ENCODE measurements at regions not wholly inside any gene's neighbourhood (a gene's known extent, or its start where the extent isn't known, plus 50 kb on each side); places are given as distances from the start of the nearest gene placed in this dataset.

DNA sequence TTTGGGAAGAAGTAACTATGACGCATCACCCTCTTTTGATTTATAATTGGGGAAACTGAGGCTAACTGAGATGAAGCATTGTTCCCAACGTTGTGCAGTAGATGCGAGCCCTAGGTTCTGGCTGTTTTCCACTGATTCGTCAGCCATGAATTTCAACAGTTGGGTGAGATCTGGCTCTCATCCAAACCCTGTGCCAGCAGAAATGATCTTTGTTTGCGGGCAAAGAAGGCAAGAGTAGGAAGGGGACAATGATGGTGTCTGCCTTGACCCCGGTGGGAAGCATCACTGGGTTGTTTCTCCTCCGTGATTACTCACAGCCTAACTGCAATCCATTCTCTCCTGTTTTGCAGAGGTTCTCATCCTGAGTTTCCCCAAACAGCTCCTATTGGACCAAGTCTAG is 142.3 kb downstream of the MIS18A start:
- WGBS (ENCODE audit: insufficient coverage) = 97% methylated on average over 4 of the region's 7 CpGs
- no peak for DNase-seq
- Histone ChIP-seq H3K9me3 (replicated peaks; ENCODE audit: control insufficient read depth, low read depth, low read length) (peaks cover 6% of the 10 kb centered on the region), H3K4me1 (ENCODE audit: control insufficient read depth, insufficient read depth, low read length) (peaks cover 42% of the 10 kb centered on the region), H3K36me3 (ENCODE audit: control insufficient read depth, insufficient read depth, low read length) (no peaks in the 10 kb centered on the region), H3K27me3 (ENCODE audit: control insufficient read depth, insufficient read depth, low read length) (no peaks in the 10 kb centered on the region), H3K27ac (ENCODE audit: low read length) (no peak overlapping the region), H3K4me3 (ENCODE audit: low read length) (no peak overlapping the region)

DNA sequence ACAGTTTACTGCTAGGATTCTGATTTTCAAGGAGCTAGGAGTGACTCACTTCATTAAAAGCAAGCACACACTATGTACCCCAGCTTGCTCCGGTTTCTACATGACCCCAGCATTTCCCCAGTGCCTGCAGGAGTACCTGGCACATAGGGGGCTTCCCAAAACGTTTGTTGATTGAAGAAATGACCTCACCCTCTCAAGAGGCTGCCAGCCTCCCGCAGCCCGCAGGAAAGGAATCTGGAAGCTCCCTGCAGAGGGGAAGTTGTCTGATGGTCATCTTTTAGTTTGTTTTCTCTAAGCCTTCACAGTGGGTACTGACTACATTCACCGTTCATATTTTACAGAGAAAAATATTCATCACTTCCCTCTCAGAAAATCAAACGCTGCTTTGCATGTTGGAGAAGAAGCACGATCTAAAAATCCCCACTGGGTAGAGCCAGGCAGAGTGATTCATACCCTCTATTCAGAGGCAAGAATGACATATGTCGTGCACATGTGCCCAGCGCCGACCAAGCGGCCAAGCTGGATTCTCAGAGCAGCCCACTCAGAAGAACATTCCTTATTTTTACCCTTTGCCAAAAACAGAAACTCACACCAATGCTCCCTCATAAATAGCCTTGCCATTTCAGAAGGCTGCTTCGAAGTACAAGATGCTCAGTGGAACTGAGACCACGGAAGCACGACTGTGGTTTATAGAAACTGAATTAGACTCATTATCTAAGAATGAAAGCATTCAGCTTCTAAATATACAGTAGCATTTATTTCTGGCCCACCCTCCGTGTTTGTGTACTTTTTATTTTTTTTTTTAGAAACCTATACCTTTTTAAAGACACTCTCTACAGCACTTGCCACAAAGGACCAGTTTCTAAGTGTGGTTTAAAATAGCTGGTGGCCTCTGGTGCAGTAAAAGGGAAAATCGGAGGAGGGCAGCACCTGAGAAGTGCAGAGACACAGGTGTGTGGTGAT is 143.2 kb downstream of the MIS18A start:
- 12% methylated on average over 6 of the region's 16 CpGs for WGBS (ENCODE audit: insufficient coverage)
- Histone ChIP-seq H3K4me1 (ENCODE audit: control insufficient read depth, insufficient read depth, low read length) (peaks cover 41% of the 10 kb centered on the region), H3K4me3 (ENCODE audit: low read length) (no peak overlapping the region), H3K27ac (ENCODE audit: low read length) (peak overlapping the region; percentile 72), H3K9me3 (replicated peaks; ENCODE audit: control insufficient read depth, low read depth, low read length) (peaks cover 6% of the 10 kb centered on the region), H3K27me3 (ENCODE audit: control insufficient read depth, insufficient read depth, low read length) (no peaks in the 10 kb centered on the region), H3K36me3 (ENCODE audit: control insufficient read depth, insufficient read depth, low read length) (no peaks in the 10 kb centered on the region)
- peak; percentile 70 for DNase-seq

DNA sequence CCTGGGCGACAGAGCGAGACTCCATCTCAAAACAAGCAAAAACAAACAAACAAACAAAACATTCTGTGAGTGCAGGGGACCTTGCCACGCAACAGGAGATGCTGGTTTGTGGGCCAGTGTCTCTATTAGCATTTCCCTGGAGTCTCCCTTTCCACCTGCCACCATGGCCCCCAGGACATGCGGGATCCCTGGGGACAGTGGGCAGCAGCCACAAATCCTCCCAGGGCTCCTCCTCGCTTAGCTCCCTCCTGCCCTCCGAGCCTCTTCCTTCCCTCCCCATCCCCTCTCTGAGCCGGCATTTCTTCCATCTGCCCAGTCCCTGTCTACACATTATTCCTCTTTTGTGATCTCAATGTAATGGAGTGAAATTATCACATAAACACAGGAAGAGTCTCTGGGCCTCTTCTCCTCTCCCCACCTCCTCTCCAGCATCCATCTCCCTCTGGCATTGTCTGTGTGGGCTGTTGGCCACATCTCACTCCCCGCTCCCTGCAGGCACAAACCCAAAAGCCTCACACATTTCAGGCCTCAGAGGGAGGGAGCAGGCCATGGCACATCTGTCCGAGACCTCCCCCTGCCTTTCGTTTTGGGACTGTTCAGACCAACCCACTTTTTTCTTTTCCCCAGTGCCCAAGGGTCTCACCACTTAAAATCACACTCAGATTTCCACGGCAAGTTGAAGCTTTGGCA is 144.3 kb downstream of the MIS18A start:
- no peaks in the 10 kb centered on the region for H3K36me3 ChIP-seq (ENCODE audit: control insufficient read depth, insufficient read depth, low read length)
- peaks cover 33% of the 10 kb centered on the region for H3K4me1 ChIP-seq (ENCODE audit: control insufficient read depth, insufficient read depth, low read length)
- WGBS (ENCODE audit: insufficient coverage) = 32% methylated on average over 7 of the region's 11 CpGs
- H3K27ac ChIP-seq (ENCODE audit: low read length) = peak overlapping the region; percentile 13
- peaks cover 6% of the 10 kb centered on the region for H3K9me3 ChIP-seq (replicated peaks; ENCODE audit: control insufficient read depth, low read depth, low read length)
- no peaks in the 10 kb centered on the region for H3K27me3 ChIP-seq (ENCODE audit: control insufficient read depth, insufficient read depth, low read length)
- H3K4me3 ChIP-seq (ENCODE audit: low read length) = no peak overlapping the region
- peak; percentile 61 for DNase-seq

DNA sequence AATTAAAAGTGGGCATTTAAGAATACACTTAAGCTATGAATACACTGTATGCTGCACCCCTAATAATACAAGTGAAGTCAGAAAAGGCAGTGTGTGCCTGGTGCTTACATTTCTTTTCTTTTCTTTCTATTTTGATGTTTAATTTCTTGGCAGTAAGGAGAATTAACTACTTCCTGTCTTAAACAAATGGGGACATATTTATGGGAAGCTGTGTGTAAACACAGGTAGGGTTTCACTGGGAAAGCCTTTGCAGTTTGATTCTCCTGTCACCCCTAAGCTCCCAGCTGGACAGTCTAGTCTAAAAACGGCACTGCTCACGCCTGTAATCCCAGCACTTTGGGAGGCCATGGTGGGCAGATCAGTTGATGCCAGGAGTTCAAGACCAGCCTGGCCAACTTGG is 146.0 kb downstream of the MIS18A start:
- WGBS (ENCODE audit: insufficient coverage) = 90% methylated on average over 2 of the region's 2 CpGs
- DNase-seq = no peak
- Histone ChIP-seq H3K4me3 (ENCODE audit: low read length) (no peak overlapping the region), H3K4me1 (ENCODE audit: control insufficient read depth, insufficient read depth, low read length) (peaks cover 33% of the 10 kb centered on the region), H3K27ac (ENCODE audit: low read length) (no peak overlapping the region), H3K9me3 (replicated peaks; ENCODE audit: control insufficient read depth, low read depth, low read length) (peaks cover 6% of the 10 kb centered on the region), H3K27me3 (ENCODE audit: control insufficient read depth, insufficient read depth, low read length) (no peaks in the 10 kb centered on the region), H3K36me3 (ENCODE audit: control insufficient read depth, insufficient read depth, low read length) (no peaks in the 10 kb centered on the region)

DNA sequence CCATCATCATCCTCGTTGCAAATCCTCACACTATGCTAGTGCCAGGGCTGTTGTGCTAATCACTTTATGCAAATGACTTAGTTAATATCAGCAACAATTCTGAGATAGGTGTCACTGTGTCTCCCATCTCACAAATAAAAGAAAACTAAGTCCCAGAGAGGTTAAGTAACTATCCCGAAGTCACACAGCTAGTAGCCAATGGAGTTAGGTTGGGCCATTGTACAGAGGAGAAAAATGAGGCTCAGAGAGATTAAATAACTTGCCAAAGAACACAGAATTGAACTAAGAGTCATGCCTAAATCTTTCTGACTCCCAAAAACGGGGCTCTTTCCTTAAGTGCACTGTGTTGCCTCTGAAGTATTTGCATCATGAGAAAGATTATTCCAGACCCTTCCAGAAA is 146.4 kb downstream of the MIS18A start:
- Histone ChIP-seq H3K36me3 (ENCODE audit: control insufficient read depth, insufficient read depth, low read length) (no peaks in the 10 kb centered on the region), H3K27ac (ENCODE audit: low read length) (no peak overlapping the region), H3K4me3 (ENCODE audit: low read length) (no peak overlapping the region), H3K4me1 (ENCODE audit: control insufficient read depth, insufficient read depth, low read length) (peaks cover 33% of the 10 kb centered on the region), H3K9me3 (replicated peaks; ENCODE audit: control insufficient read depth, low read depth, low read length) (peaks cover 6% of the 10 kb centered on the region), H3K27me3 (ENCODE audit: control insufficient read depth, insufficient read depth, low read length) (no peaks in the 10 kb centered on the region)
- no CpG with 5 or more reads among the region's 3 CpGs for WGBS (ENCODE audit: insufficient coverage)
- DNase-seq = no peak

DNA sequence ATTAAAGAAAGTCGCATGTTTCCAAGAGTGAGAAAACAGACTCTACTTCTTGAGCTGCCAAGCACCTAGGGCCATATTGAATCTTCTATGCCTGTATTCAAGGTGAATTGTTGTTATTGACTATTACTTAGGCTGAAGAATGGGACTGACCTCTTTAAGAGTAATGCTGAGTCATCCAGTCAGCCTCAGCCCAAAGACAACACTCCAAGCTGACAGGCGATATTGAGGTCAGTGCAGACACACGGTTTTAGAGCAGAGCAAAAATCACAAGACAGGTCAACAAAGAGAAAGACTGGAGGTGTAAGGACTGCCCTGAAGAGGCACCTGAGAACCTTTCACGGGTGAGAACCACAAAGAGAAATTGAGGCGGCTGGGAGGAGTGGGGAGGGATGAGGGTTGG is 146.9 kb downstream of the MIS18A start:
- Histone ChIP-seq H3K4me1 (ENCODE audit: control insufficient read depth, insufficient read depth, low read length) (peaks cover 33% of the 10 kb centered on the region), H3K9me3 (replicated peaks; ENCODE audit: control insufficient read depth, low read depth, low read length) (peaks cover 3% of the 10 kb centered on the region), H3K36me3 (ENCODE audit: control insufficient read depth, insufficient read depth, low read length) (no peaks in the 10 kb centered on the region), H3K27ac (ENCODE audit: low read length) (no peak overlapping the region), H3K27me3 (ENCODE audit: control insufficient read depth, insufficient read depth, low read length) (no peaks in the 10 kb centered on the region), H3K4me3 (ENCODE audit: low read length) (no peak overlapping the region)
- WGBS (ENCODE audit: insufficient coverage) = 47% methylated on average over 2 of the region's 5 CpGs
- DNase-seq = peak; percentile 48

DNA sequence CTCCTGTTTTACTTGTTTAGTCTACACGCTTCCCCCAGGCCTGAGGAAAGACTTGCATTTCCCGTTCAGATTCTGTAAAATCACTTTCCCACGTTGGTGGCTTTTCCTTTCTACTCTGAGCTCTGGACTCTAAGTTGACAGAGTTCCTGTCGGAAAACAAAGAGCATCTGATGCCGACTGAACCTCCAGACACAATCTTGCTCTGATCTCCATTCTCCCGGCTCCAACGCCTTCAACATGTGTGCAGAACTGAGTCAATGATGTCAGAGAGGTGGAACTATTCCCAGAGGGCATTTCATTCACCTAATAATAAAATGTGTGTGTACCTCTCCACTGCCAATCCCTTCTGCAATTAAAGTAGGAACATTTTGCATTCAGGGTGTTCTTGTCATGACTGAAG is 147.7 kb downstream of the MIS18A start:
- 37% methylated on average over 3 of the region's 7 CpGs for WGBS (ENCODE audit: insufficient coverage)
- H3K27ac ChIP-seq (ENCODE audit: low read length) = no peak overlapping the region

DNA sequence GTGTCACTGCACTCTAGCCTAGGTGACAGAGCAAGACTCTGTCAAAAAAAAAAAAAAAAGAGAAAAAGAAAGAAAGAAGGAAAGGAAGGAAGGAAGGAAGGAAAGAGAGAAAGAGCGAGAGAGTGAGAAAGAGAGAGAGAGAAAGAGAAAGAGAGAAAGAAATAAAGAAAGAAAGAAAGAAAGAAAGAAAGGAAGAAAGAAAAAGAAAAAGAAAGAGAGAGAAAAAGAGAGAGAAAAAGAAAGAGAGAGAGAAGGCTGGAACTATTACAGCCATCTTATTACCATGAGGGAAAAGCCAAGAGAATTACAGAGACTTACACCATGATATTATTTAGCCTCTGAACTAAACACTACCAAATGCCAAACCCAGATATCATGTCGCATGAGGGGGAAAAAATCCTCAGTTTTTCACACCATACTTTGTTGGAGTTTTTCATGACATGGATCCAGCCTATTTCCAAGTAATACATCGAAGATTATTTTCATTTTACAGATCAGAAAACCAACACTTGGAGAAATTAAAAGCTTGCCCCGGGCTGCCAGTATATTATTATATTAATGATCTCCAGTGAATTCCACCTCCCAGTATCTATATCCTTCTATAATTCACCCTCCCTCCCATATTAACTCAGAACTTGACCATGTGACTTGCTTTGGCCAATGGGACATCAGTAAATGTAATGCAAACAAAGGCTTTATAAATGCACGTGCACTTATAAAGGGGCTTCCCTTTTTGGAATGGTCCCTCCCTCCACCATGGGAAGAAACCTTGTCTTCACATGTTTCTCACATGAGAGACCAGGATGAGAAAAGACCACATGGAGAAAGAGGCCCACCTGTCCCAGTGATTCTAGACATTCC is 148.6 kb downstream of the MIS18A start:
- no peak overlapping the region for H3K4me3 ChIP-seq (ENCODE audit: low read length)
- H3K4me1 ChIP-seq (ENCODE audit: control insufficient read depth, insufficient read depth, low read length) = peaks cover 26% of the 10 kb centered on the region
- no peaks in the 10 kb centered on the region for H3K27me3 ChIP-seq (ENCODE audit: control insufficient read depth, insufficient read depth, low read length)
- no peak for DNase-seq
- WGBS (ENCODE audit: insufficient coverage) = no CpG with 5 or more reads among the region's 5 CpGs
- no peak overlapping the region for H3K27ac ChIP-seq (ENCODE audit: low read length)
- no peaks in the 10 kb centered on the region for H3K9me3 ChIP-seq (replicated peaks; ENCODE audit: control insufficient read depth, low read depth, low read length)
- no peaks in the 10 kb centered on the region for H3K36me3 ChIP-seq (ENCODE audit: control insufficient read depth, insufficient read depth, low read length)

More for the DNA sequence above, 147.7 kb downstream of the MIS18A start:
- Histone ChIP-seq H3K4me3 (ENCODE audit: low read length) (no peak overlapping the region), H3K4me1 (ENCODE audit: control insufficient read depth, insufficient read depth, low read length) (peaks cover 33% of the 10 kb centered on the region), H3K9me3 (replicated peaks; ENCODE audit: control insufficient read depth, low read depth, low read length) (no peaks in the 10 kb centered on the region), H3K36me3 (ENCODE audit: control insufficient read depth, insufficient read depth, low read length) (no peaks in the 10 kb centered on the region), H3K27me3 (ENCODE audit: control insufficient read depth, insufficient read depth, low read length) (no peaks in the 10 kb centered on the region)
- DNase-seq = no peak

DNA sequence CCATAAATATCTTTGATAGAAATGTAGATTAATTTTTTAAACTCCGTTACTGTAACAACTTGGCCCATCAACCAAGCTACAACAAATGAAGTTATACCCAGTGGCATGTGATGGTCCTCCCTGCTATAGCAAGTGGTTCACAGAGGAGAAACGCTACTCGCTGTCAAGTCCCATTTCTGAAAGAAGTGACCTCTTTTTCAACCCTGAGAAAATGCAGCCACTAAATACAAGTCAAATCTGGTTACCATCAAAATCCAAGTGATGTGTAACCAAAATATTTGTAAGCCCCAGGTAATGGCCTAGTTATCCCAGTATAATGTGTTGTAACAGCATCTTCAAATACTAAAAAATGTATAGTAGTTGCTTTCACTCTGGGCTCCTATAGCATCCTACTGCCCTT is 151.8 kb downstream of the MIS18A start:
- H3K4me1 ChIP-seq (ENCODE audit: control insufficient read depth, insufficient read depth, low read length) = peaks cover 4% of the 10 kb centered on the region
- no peaks in the 10 kb centered on the region for H3K36me3 ChIP-seq (ENCODE audit: control insufficient read depth, insufficient read depth, low read length)
- DNase-seq = no peak
- no peaks in the 10 kb centered on the region for H3K27me3 ChIP-seq (ENCODE audit: control insufficient read depth, insufficient read depth, low read length)
- H3K4me3 ChIP-seq (ENCODE audit: low read length) = no peak overlapping the region
- H3K9me3 ChIP-seq (replicated peaks; ENCODE audit: control insufficient read depth, low read depth, low read length) = peaks cover 7% of the 10 kb centered on the region
- WGBS (ENCODE audit: insufficient coverage) = 63% methylated on average over 2 of the region's 3 CpGs
- H3K27ac ChIP-seq (ENCODE audit: low read length) = no peak overlapping the region

DNA sequence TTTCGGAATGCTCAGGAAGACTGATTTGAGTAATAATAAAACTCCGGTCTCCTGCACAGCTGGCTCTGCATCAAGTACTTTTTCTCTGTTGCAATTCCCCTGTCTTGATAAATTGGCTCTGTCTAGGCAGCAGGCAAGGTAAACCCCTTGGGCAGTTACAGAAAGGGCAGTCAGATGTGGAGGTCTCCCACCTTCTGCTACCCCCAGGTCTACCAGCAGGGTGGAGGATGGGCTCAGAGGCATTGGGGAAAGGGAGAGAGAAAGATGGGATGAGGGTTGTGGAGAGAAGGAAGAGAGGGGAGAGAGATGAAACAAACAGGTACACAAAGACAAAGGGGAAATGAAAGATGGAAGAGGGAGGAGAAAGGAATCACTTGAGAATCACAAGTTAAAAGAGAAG is 156.8 kb downstream of the MIS18A start:
- Histone ChIP-seq H3K27me3 (ENCODE audit: control insufficient read depth, insufficient read depth, low read length) (no peaks in the 10 kb centered on the region), H3K9me3 (replicated peaks; ENCODE audit: control insufficient read depth, low read depth, low read length) (peaks cover 9% of the 10 kb centered on the region), H3K4me3 (ENCODE audit: low read length) (no peak overlapping the region), H3K36me3 (ENCODE audit: control insufficient read depth, insufficient read depth, low read length) (no peaks in the 10 kb centered on the region), H3K4me1 (ENCODE audit: control insufficient read depth, insufficient read depth, low read length) (no peaks in the 10 kb centered on the region), H3K27ac (ENCODE audit: low read length) (no peak overlapping the region)
- WGBS (ENCODE audit: insufficient coverage) = 73% methylated on average over 2 of the region's 2 CpGs
- no peak for DNase-seq
